HG02885 (cell line): ENCODE measurements at regions not wholly inside any gene's neighbourhood (a gene's known extent, or its start where the extent isn't known, plus 50 kb on each side); places are given as distances from the start of the nearest gene placed in this dataset.

Experiments used
- ATAC-seq: cut with Tn5 transposase; IDR thresholded peaks from one replicate; pipeline ENCODE4 v1.9.1; 2021; ENCODE audit warnings: mild to moderate bottlenecking; ENCODE audit not compliant: unreplicated experiment, poor library complexity

GRCh38 chr21:36626791-36627190, 72.1 kb upstream of the SIM2 start:
- ATAC-seq = no peak

DNA sequence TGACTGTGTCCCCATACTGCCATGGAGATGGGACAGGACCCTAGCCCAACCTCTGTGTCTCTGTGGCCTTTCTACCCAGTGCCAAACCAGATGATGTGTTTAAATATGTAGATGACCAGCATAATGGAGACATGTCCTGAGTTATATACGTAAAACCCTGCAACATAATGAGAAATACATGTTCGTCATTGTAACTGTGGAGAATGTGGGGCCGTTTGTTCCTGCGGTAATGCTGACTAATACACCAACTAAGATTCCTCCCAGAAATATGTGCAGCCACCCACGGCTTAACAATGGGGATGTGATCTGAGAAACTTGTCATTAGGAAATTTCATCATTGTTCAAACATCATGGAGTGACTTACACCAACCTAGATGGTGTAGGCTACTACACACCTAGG, 71.7 kb upstream of the SIM2 start:
- ATAC-seq = no peak

DNA sequence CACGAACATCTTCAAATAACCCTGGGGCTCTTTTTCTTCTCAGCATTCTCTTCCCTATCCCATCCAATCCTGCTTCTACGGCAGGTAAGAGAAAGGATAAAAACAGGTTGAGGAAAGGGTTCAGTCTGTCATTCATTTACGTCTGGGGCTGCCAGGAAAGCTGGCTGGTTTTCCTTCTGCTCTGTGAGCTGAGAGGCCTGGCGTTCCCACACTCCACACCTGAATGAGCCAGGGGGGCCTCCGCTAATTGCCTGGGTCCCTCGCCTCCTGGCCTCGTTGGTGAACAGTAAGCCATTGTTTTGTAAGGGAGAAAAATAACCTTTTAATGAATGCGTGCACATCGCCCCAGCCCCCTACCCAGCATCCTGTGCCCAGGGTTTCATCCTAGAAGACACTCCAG, 70.8 kb upstream of the SIM2 start:
- no peak for ATAC-seq

GRCh38 chr21:36628761-36629460, 70.0 kb upstream of the SIM2 start:
- ATAC-seq = no peak

DNA sequence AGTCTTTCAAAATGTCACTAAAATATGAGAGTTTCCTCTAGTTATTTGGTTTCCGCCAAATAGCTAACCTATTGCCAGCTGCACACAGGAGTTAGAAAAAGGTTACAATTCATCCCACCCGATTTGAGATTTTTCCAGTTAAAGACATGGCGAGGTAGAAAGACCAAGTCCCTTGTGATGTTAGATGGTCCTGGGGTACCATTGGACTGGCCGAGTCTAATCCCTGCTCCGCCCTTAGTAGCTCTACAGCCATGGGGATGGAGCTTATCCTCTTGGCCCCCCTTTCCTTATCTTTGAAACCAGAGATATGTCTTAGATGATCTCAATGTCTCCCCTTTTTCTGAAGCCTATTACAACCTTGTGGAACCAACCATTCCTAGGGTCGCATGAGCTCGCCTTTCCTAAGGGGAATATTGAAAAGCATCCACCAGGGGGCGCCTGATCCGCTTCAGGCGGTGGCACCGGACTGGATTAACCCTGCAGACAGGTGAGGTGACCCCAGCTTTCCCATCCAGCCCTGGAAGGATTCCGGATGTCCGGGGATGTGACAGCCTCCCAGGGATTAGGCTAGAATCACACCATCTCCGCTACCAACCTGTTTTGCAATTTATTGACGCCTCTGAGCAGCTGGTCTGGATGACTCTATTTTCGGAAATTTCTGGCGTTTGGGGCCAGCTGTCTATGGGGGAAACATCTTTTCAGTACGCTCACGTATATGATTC, 68.3 kb upstream of the SIM2 start:
- no peak for ATAC-seq

DNA sequence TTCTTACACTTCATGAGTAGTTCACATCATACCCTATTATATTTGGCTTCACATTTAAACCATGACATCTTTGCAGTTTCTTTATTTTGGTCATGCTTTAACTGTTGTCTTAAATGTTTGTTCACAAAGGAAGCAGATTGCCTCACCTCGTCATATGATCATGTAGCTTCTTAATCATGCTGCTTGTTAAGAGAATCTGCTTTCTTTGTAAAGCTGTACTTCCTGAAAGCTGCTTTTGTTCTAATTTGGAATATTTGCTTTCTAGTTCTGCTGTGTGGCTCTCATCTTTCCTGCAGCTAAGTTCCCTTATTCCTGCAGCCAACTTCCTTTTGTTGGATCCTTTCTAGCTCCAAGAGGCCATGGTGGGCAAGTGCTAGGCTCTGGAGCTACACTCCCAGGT, 62.9 kb upstream of the SIM2 start:
- ATAC-seq = no peak

DNA sequence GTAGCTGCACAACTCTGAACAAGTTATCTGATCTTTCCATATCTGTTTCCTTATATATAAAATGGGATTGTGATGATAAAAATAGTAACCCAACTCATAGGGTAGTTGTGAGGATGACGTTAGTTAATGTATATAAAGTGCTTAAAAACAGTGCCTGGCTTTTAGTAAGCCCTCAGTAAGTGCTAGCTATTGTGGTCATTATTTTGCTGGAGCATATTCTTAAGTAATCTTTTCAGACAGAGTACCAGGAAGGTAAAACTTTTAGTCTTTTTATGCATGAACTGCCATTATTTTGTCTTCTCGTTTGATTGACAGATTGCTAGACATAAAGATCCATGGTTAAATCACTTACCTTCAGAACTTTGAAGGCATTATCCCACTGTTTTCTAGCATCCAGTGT, 62.5 kb upstream of the SIM2 start:
- no peak for ATAC-seq

GRCh38 chr21:36639769-36640168, 59.1 kb upstream of the SIM2 start:
- no peak for ATAC-seq

DNA sequence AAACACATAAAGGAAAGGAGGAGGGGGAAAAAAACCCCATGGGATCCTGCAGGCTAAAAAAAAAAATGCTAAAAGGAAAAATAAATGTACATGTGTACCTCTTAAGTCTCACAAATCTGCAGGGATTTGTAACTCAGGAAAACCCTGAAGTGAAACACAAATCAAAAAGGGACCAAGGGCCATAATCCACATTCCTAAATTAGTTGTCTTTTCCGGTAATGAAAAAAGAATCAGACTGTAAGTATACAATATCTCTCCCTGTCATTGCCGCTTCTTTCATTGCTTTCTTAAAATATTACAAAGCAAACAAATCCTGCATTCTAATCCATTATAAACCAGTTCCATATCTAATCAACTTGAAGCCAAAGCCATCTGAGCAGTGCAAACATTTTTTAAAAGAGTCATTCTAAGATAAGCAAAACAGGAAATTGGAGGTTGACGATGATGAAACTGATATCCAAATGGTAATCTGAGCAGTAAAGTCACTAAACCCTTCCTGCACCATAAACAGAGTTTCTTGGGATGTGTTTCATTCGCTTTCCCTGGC, 58.7 kb upstream of the SIM2 start:
- no peak for ATAC-seq

- no peak for ATAC-seq
Observed at GRCh38 chr21:36640721-36641244, 58.1 kb upstream of the SIM2 start.

DNA sequence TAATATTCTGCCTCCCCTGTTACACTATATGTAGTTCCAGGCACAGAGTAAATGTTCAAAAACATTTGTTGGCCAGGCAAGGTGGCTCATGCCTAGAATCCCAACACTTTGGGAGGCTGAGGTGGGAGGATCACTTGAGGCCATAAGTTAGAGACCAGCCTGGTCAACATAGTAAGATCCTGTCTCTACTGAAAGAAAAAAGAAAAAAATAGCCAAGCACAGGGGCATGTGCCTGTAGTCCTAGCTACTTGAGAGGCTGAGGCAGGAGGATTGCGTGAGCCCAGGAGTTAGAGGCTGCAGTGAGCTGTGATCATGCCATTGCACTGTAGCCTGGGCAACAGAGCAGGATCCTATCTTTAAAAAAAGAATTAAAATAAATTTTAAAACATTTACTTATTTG, 57.6 kb upstream of the SIM2 start:
- ATAC-seq = no peak

DNA sequence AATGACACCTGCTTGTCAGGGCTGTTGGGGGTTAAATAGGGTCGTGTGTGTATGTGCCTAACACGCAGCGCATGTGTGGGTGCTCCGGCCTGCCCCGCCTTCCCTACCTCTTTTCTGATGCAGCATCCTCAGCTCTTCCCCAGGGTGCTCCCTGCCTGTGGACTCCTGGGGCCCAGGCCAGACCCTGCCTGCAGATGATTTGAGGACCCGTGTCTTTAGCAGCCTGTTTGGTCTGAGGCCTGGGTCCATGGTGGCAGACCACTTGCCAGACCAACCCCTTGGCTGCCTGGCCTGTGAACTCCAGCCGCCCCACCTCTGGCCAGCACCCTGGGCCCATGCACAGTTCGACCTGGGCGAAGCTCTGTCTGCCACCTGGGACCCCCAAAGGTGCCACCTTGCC, 57.0 kb upstream of the SIM2 start:
- no peak for ATAC-seq

DNA sequence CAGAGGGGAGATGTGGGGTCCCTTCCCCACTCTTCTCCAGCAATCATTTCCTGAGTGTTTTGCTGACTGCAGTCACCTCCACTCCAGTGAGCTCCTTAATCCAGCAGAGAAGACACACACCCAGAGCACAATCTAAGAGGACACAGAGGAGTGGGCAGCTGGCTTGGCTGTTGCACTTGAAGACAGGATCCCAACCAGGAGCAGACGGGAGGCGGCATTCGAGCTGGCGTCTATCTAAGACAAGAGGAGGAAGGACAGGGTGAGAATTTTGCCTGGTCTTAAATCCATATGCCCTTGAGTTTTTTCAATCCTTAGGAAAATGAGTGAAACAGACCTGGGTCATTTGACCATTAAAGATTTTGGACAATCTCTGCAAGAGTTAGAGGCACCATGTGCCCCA, 56.1 kb upstream of the SIM2 start:
- no peak for ATAC-seq

- no peak for ATAC-seq
Observed at GRCh38 chr21:36643374-36644250, 55.3 kb upstream of the SIM2 start.

- no peak for ATAC-seq
Observed at GRCh38 chr21:36646011-36646410, 52.9 kb upstream of the SIM2 start.

- no peak for ATAC-seq
Observed at GRCh38 chr21:36646645-36647044, 52.3 kb upstream of the SIM2 start.

- ATAC-seq = no peak
Observed at GRCh38 chr21:36647279-36648093, 51.4 kb upstream of the SIM2 start.
